GM12873 (cell line): ENCODE measurements at regions not wholly inside any gene's neighbourhood (a gene's known extent, or its start where the extent isn't known, plus 50 kb on each side); places are given as distances from the start of the nearest gene placed in this dataset.

Experiments
- CTCF ChIP-seq: IDR thresholded peaks from 2 replicates; pipeline ENCODE4 v1.5.1; 2012; ENCODE audit warnings: low read depth, mild to moderate bottlenecking, moderate library complexity, low read length, control low read depth; ENCODE audit not compliant: insufficient read depth; ENCODE audit errors: missing control alignments

- TF ChIP-seq CTCF: no peak
Observed at GRCh38 chr13:33678906-33679657, 138.9 kb upstream of the RFC3 start.

DNA sequence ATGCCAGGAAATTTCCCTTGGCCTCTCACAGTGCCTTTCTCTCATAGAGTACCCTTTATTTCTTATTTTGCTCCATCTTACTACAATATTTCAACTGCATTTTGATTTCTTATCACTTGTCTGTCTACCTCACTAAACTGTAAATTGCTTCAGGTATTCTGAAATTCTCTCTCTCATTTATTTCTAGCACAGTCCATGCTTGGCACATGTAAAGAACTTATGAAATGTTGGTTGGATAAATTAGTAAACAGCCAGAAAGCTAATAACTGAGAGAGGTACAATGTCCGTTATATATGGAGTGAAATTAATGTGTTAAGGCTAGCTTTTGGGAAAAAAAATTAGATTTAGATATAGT, 138.3 kb upstream of the RFC3 start:
- no peak for TF ChIP-seq CTCF

DNA sequence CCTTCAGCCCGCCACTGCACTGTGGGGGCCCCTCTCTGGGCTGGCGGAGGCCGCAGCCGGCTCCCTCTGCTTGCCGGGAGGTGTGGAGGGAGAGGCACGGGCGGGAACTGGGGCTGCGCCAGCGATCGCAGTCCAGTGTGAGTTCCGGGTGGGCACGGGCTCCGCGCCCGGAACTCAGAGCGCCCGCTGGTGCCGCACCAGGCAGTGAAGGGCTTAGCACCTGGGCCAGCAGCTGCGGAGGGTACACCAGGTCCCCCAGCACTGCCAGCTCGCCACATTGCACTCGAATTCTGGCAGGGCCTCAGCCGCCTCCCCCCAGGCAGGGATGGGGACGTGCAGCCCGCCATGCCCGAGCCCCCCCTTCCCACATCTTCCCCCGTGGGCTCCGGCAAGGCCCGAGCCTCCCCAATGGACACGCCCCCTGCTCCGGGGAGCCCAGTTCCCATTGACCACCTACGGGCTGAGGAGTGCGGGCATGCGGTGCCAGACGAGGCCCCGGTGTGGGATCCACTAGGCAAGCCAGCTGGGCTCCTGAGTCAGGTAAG, 135.9 kb upstream of the RFC3 start:
- TF ChIP-seq CTCF: no peak

- TF ChIP-seq CTCF: no peak
Observed at GRCh38 chr13:33683376-33683775, 134.6 kb upstream of the RFC3 start.

GRCh38 chr13:33684874-33685273, 133.1 kb upstream of the RFC3 start:
- TF ChIP-seq CTCF: no peak

GRCh38 chr13:33686772-33687480, 131.0 kb upstream of the RFC3 start:
- TF ChIP-seq CTCF: no peak

DNA sequence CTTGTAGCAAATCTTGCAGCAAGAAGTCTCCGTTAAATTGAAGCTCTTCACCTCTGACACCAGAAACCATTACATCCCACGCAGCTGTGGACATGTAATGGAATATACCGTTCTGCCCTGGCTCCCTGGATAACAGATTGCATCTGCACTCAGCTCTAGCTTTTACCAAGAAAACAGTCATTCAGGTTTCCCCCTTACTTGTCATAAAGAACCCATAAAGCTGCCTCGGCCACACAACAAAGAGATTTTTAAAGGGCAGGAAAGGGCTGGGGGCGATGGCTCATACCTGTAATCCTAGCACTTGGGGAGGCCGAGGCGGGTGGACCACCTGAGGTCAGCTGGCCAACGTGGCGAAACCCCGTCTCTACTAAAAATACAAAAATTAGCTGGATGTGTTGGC, 127.6 kb upstream of the RFC3 start:
- TF ChIP-seq CTCF: no peak
